GM12801 (cell line): ENCODE measurements at regions not wholly inside any gene's neighbourhood (a gene's known extent, or its start where the extent isn't known, plus 50 kb on each side); places are given as distances from the start of the nearest gene placed in this dataset.
A peak's percentile ranks its signal among the peaks of the same experiment; 100 is the strongest.

Experiments
- TF ChIP-seq, protein P1 (sequence below): IDR thresholded peaks from one replicate; pipeline ENCODE4 v1.5.1; 2011; ENCODE audit warnings: control low read depth; ENCODE audit not compliant: insufficient read length; ENCODE audit errors: extremely low read depth

DNA sequence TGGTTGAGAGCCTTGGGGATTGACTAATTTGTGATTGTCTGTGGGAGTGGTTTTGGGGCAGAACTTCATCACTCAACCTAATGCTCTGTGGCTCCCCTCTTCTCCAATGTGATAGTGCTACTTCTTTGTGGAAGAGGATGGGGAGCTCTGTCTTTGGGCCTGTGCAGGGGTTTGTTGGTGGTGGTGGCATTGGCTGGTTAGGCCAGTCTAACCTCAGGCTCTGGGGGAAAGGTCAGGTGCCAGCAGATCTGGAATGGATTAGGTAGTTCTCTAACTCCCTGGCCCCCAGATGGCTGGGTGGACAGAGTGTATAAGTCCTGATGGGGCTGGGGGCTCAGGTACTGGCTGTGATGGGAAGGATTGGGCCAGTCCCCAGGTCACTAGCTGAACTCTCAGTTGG lies 129.0 kb upstream of the CHD6 start:
- TF ChIP-seq, protein P1, sequence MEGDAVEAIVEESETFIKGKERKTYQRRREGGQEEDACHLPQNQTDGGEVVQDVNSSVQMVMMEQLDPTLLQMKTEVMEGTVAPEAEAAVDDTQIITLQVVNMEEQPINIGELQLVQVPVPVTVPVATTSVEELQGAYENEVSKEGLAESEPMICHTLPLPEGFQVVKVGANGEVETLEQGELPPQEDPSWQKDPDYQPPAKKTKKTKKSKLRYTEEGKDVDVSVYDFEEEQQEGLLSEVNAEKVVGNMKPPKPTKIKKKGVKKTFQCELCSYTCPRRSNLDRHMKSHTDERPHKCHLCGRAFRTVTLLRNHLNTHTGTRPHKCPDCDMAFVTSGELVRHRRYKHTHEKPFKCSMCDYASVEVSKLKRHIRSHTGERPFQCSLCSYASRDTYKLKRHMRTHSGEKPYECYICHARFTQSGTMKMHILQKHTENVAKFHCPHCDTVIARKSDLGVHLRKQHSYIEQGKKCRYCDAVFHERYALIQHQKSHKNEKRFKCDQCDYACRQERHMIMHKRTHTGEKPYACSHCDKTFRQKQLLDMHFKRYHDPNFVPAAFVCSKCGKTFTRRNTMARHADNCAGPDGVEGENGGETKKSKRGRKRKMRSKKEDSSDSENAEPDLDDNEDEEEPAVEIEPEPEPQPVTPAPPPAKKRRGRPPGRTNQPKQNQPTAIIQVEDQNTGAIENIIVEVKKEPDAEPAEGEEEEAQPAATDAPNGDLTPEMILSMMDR, result no peak

- TF ChIP-seq, protein P1, result no peak
Measured at GRCh38 chr20:41746635-41747034, 128.5 kb upstream of the CHD6 start.

- TF ChIP-seq, protein P1, result no peak
Measured at GRCh38 chr20:41738604-41739206, 120.5 kb upstream of the CHD6 start.

DNA sequence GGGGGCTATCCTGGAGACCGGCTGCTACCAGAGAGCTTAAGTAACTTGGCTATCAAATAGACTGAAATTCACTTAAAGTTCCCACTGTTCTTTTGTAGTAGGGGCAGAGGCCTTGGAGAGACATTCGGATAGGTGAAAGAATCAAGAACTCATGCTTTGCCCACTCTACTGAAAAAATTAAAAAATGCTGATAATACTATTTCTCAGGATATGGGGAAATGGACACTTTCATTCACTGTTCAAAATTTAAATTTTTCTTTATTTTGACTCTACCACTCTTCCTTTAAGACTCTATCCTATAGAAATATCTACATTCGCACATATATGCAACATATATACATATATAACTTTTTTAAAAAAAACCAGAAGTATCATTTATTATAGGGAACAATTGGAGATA lies 117.8 kb upstream of the CHD6 start:
- TF ChIP-seq, protein P1, result no peak

DNA sequence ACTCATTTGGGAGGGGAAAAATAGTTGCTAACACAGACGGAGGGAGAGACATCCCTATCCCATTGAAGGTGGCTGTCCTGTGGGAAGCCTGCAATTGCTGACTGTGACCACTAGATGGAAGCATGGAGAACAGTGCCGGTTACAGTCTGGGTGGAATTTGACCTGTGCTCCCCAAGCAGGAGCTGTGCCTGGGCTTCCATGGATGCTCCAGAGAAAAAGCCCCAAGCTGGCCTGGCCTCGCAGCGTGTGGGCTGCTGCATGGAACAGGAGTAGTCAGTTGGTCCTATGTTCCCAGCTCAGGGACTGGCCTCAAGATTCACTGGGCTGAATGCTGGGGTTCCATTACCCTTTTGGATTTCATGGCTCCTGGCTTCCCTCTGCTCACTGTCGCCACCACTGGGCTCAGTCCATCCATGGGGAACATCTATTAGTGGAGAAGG lies 116.3 kb upstream of the CHD6 start:
- TF ChIP-seq, protein P1, result peak; percentile 92

- TF ChIP-seq, protein P1, result no peak
Measured at GRCh38 chr20:41733151-41733550, 115.0 kb upstream of the CHD6 start.

DNA sequence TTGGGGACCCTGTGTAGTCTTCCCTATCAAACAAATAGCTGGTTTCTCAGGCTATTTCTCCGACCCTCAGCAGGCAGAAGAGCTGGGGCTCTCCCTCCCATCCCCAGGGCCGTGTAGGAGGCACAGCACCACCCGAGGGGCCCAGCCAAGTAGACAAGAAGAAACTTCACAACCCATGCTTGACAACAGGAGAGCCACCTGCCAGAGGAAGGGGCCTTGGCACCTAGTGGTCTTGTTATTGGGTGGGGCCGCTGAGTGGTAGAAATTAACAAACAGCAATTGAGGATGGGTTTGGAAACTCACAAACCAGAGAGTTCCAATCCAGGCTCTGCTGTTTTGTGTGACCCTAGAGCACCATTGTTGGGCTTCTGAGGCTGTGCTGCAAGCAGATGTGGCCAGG lies 108.5 kb upstream of the CHD6 start:
- TF ChIP-seq, protein P1, result no peak

- TF ChIP-seq, protein P1, result no peak
Measured at GRCh38 chr20:41719151-41719550, 101.0 kb upstream of the CHD6 start.
